ENCODE measurements at regions not wholly inside any gene's neighbourhood (a gene's known extent, or its start where the extent isn't known, plus 50 kb on each side); places are given as distances from the start of the nearest gene placed in this dataset.

GRCh38 chr6:137708481-137708880, 158.6 kb upstream of the TNFAIP3 start:
- TF ChIP-seq EZH2 (IDR thresholded peaks at IDR 0.05; ENCODE audit: insufficient read depth, poor library complexity, severe bottlenecking) (no peak), EZH2phosphoT487 (IDR thresholded peaks at IDR 0.05; ENCODE audit: insufficient read depth, low read depth) (no peak)

Measured in GM23248 (cell line).